ENCODE measurements at regions not wholly inside any gene's neighbourhood (a gene's known extent, or its start where the extent isn't known, plus 50 kb on each side); places are given as distances from the start of the nearest gene placed in this dataset.

GRCh38 chr5:89417990-89418389 is 535.0 kb upstream of the MEF2C start:
- Mint-ChIP-seq H3K27ac (ENCODE audit: unreplicated experiment) (no peak overlapping the region), H3K27me3 (ENCODE audit: unreplicated experiment) (no peaks in the 10 kb centered on the region), H3K4me1 (ENCODE audit: unreplicated experiment) (peaks cover 32% of the 10 kb centered on the region), H3K9me3 (ENCODE audit: unreplicated experiment) (peaks cover 6% of the 10 kb centered on the region), H3K36me3 (ENCODE audit: unreplicated experiment) (no peaks in the 10 kb centered on the region), H3K4me3 (ENCODE audit: unreplicated experiment) (no peak overlapping the region)
- peak; percentile 8 for TF ChIP-seq CTCF (IDR thresholded peaks at IDR 0.05)
- no peak for DNase-seq (ENCODE audit: extremely low spot score, unreplicated experiment)

GRCh38 chr5:89417515-89417914 is 534.5 kb upstream of the MEF2C start:
- Mint-ChIP-seq H3K4me1 (ENCODE audit: unreplicated experiment) (peaks cover 32% of the 10 kb centered on the region), H3K27me3 (ENCODE audit: unreplicated experiment) (no peaks in the 10 kb centered on the region), H3K27ac (ENCODE audit: unreplicated experiment) (no peak overlapping the region), H3K36me3 (ENCODE audit: unreplicated experiment) (no peaks in the 10 kb centered on the region), H3K4me3 (ENCODE audit: unreplicated experiment) (no peak overlapping the region), H3K9me3 (ENCODE audit: unreplicated experiment) (peaks cover 9% of the 10 kb centered on the region)
- no peak for TF ChIP-seq CTCF (IDR thresholded peaks at IDR 0.05)
- no peak for DNase-seq (ENCODE audit: extremely low spot score, unreplicated experiment)

GRCh38 chr5:89411891-89412290 is 528.9 kb upstream of the MEF2C start:
- no peaks in the 10 kb centered on the region for H3K36me3 Mint-ChIP-seq (ENCODE audit: unreplicated experiment)
- TF ChIP-seq CTCF (IDR thresholded peaks at IDR 0.05): no peak
- DNase-seq (ENCODE audit: extremely low spot score, unreplicated experiment): no peak
- peaks cover 3% of the 10 kb centered on the region for H3K9me3 Mint-ChIP-seq (ENCODE audit: unreplicated experiment)
- no peak overlapping the region for H3K4me3 Mint-ChIP-seq (ENCODE audit: unreplicated experiment)
- H3K27me3 Mint-ChIP-seq (ENCODE audit: unreplicated experiment): no peaks in the 10 kb centered on the region
- H3K4me1 Mint-ChIP-seq (ENCODE audit: unreplicated experiment): no peaks in the 10 kb centered on the region
- no peak overlapping the region for H3K27ac Mint-ChIP-seq (ENCODE audit: unreplicated experiment)

GRCh38 chr5:89407054-89407453 is 524.1 kb upstream of the MEF2C start:
- TF ChIP-seq CTCF (IDR thresholded peaks at IDR 0.05): no peak
- H3K27me3 Mint-ChIP-seq (ENCODE audit: unreplicated experiment): no peaks in the 10 kb centered on the region
- no peak overlapping the region for H3K27ac Mint-ChIP-seq (ENCODE audit: unreplicated experiment)
- H3K4me1 Mint-ChIP-seq (ENCODE audit: unreplicated experiment): no peaks in the 10 kb centered on the region
- no peaks in the 10 kb centered on the region for H3K36me3 Mint-ChIP-seq (ENCODE audit: unreplicated experiment)
- H3K4me3 Mint-ChIP-seq (ENCODE audit: unreplicated experiment): no peak overlapping the region
- no peak for DNase-seq (ENCODE audit: extremely low spot score, unreplicated experiment)
- no peaks in the 10 kb centered on the region for H3K9me3 Mint-ChIP-seq (ENCODE audit: unreplicated experiment)

- H3K27ac Mint-ChIP-seq (ENCODE audit: unreplicated experiment): no peak overlapping the region
- no peak overlapping the region for H3K4me3 Mint-ChIP-seq (ENCODE audit: unreplicated experiment)
- TF ChIP-seq CTCF (IDR thresholded peaks at IDR 0.05): no peak
- no peaks in the 10 kb centered on the region for H3K27me3 Mint-ChIP-seq (ENCODE audit: unreplicated experiment)
- DNase-seq (ENCODE audit: extremely low spot score, unreplicated experiment): no peak
- peaks cover 5% of the 10 kb centered on the region for H3K4me1 Mint-ChIP-seq (ENCODE audit: unreplicated experiment)
- H3K36me3 Mint-ChIP-seq (ENCODE audit: unreplicated experiment): no peaks in the 10 kb centered on the region
- H3K9me3 Mint-ChIP-seq (ENCODE audit: unreplicated experiment): no peaks in the 10 kb centered on the region
Measured at GRCh38 chr5:89401659-89402058, 518.7 kb upstream of the MEF2C start.
